Keratinocyte (primary cell): ENCODE measurements at regions not wholly inside any gene's neighbourhood (a gene's known extent, or its start where the extent isn't known, plus 50 kb on each side); places are given as distances from the start of the nearest gene placed in this dataset.

Source experiments
- DNase-seq: peaks from one replicate; pipeline ENCODE4 v3.0.0-alpha.2; 2011; ENCODE audit warnings: low read depth, missing footprints, low spot score
- FAIRE-seq: peaks from 2 replicates; lab custom pipeline; 2011; peaks lifted over from hg19 to GRCh38; lab: Jason Lieb, UNC
- H2AFZ ChIP-seq: 2 replicates; pipeline ENCODE4 v1.6.0; 2012; ENCODE audit warnings: low read length, control low read depth, inconsistent platforms; ENCODE audit not compliant: control insufficient read depth
- H3K27ac ChIP-seq: 2 replicates; pipeline ENCODE4 v1.5.1; 2011; ENCODE audit warnings: low read length; ENCODE audit not compliant: control insufficient read depth, insufficient read depth
- H3K27me3 ChIP-seq: 3 replicates; pipeline ENCODE4 v1.6.0; 2011; ENCODE audit warnings: low read length; ENCODE audit not compliant: control insufficient read depth, insufficient read depth; ENCODE audit errors: extremely low read depth
- H3K36me3 ChIP-seq, 2 experiments: 2 replicates in 1 of 2; 3 replicates in 1 of 2; pipeline ENCODE4 v1.5.1; 2011; ENCODE audit warnings: low read length in 2 of 2, mild to moderate bottlenecking in 1 of 2; ENCODE audit not compliant: control insufficient read depth in 2 of 2, insufficient read depth in 2 of 2; ENCODE audit errors: extremely low read depth in 1 of 2
- H3K4me1 ChIP-seq: 3 replicates; pipeline ENCODE4 v1.5.1; 2011; ENCODE audit warnings: low read length; ENCODE audit not compliant: control insufficient read depth, insufficient read depth; ENCODE audit errors: extremely low read depth
- H3K4me2 ChIP-seq: 3 replicates; pipeline ENCODE4 v1.6.0; 2011; ENCODE audit warnings: low read depth, low read length; ENCODE audit not compliant: control insufficient read depth, insufficient read depth; ENCODE audit errors: extremely low read depth
- H3K4me3 ChIP-seq, 3 experiments: fragments of 200-600 bp in 1 of 3; sonication (generic) in 1 of 3; 2 replicates in 2 of 3; 3 replicates in 1 of 3; pipeline ENCODE4 v1.5.1; 2011 to 2016; ENCODE audit warnings: low read length in 3 of 3, mild to moderate bottlenecking in 3 of 3, control low read depth in 2 of 3, inconsistent platforms in 1 of 3, low read depth in 1 of 3, mixed read lengths in 1 of 3, mixed run types in 1 of 3, moderate library complexity in 1 of 3; ENCODE audit not compliant: control insufficient read depth in 2 of 3, insufficient read depth in 2 of 3; ENCODE audit errors: extremely low read depth in 1 of 3
- H3K79me2 ChIP-seq: 2 replicates; pipeline ENCODE4 v1.6.0; 2012; ENCODE audit warnings: low read length; ENCODE audit not compliant: control insufficient read depth, insufficient read depth
- H3K9ac ChIP-seq: 3 replicates; pipeline ENCODE4 v1.6.0; 2011; ENCODE audit warnings: low read length; ENCODE audit not compliant: control insufficient read depth, insufficient read depth; ENCODE audit errors: extremely low read depth
- H3K9me1 ChIP-seq: 3 replicates; pipeline ENCODE4 v1.6.0; 2011; ENCODE audit warnings: low read length; ENCODE audit not compliant: control insufficient read depth, insufficient read depth; ENCODE audit errors: extremely low read depth
- H3K9me3 ChIP-seq: 2 replicates; pipeline ENCODE4 v1.5.1; 2012; ENCODE audit warnings: low read depth, low read length; ENCODE audit not compliant: control insufficient read depth
- H4K20me1 ChIP-seq: 3 replicates; pipeline ENCODE4 v1.6.0; 2011; ENCODE audit warnings: low read length; ENCODE audit not compliant: control insufficient read depth, insufficient read depth; ENCODE audit errors: extremely low read depth
- EZH2 ChIP-seq: IDR thresholded peaks from one replicate; pipeline ENCODE4 v1.6.1; 2012; ENCODE audit warnings: inconsistent platforms, mild to moderate bottlenecking, low read length, moderate library complexity
- dilution Hi-C: fragments of 300-500 bp; cut with MboI; formaldehyde crosslinking; loops from one replicate; pipeline ENCODE4 v1.7.0; 2020; ENCODE audit warnings: low sequenced_read_pairs; ENCODE audit not compliant: extremely low pct_ligation_motif_present
- TF ChIP-seq, protein P1 (sequence below), 3 experiments: IDR thresholded peaks in 1 of 3; conservative IDR thresholded peaks in 1 of 3; optimal IDR thresholded peaks in 1 of 3; 2 replicates in 2 of 3; 3 replicates in 1 of 3; pipeline versions ENCODE3 to v1.5.1; 2011; ENCODE audit warnings: low read length in 3 of 3, mild to moderate bottlenecking in 3 of 3, moderate library complexity in 2 of 3, control low read depth in 1 of 3, inconsistent platforms in 1 of 3; ENCODE audit not compliant: insufficient read depth in 2 of 3; ENCODE audit errors: extremely low read depth in 1 of 3

DNA sequence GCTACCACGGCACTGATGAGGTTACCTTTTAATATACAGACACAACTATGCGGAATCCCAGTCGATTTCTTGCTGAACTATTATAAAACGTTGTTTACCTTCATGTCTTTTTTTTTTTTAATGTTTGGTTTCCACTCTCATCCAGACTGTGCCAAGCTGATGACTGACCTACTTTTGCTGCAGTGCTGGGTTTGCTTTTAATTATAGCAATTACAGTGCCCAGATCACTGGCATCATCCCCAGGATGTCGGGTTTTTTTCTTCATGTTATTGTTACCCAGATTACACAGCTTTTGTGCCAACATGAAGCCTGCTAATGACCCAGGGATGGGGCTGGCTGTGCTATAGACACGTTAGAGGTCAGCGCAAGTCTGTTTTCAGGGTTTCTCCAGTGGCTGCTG is 294.0 kb upstream of the ATP10A start:
- no peaks in the 10 kb centered on the region for H3K27me3 ChIP-seq
- no peak overlapping the region for H2AFZ ChIP-seq
- no peaks in the 10 kb centered on the region for H3K9me1 ChIP-seq
- DNase-seq, result no peak
- no peaks in the 10 kb centered on the region for H3K36me3 ChIP-seq
- no peaks in the 10 kb centered on the region for H3K79me2 ChIP-seq
- dilution Hi-C loops, result no loop called here
- no peaks in the 10 kb centered on the region for H4K20me1 ChIP-seq
- no peak overlapping the region for H3K4me3 ChIP-seq
- no peak overlapping the region for H3K4me2 ChIP-seq
- H3K9ac ChIP-seq, result no peak overlapping the region
- no peak for TF ChIP-seq EZH2
- TF ChIP-seq, protein P1, sequence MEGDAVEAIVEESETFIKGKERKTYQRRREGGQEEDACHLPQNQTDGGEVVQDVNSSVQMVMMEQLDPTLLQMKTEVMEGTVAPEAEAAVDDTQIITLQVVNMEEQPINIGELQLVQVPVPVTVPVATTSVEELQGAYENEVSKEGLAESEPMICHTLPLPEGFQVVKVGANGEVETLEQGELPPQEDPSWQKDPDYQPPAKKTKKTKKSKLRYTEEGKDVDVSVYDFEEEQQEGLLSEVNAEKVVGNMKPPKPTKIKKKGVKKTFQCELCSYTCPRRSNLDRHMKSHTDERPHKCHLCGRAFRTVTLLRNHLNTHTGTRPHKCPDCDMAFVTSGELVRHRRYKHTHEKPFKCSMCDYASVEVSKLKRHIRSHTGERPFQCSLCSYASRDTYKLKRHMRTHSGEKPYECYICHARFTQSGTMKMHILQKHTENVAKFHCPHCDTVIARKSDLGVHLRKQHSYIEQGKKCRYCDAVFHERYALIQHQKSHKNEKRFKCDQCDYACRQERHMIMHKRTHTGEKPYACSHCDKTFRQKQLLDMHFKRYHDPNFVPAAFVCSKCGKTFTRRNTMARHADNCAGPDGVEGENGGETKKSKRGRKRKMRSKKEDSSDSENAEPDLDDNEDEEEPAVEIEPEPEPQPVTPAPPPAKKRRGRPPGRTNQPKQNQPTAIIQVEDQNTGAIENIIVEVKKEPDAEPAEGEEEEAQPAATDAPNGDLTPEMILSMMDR (optimal IDR thresholded peaks at IDR 0.05 in 1 of 3, IDR thresholded peaks at IDR 0.05 in 1 of 3, conservative IDR thresholded peaks at IDR 0.05 in 1 of 3; ENCODE audit: extremely low read depth in 1 of 3, insufficient read depth in 2 of 3, low read length in 3 of 3), result no peak
- no peak for FAIRE-seq
- peaks cover 4% of the 10 kb centered on the region for H3K9me3 ChIP-seq
- no peaks in the 10 kb centered on the region for H3K4me1 ChIP-seq
- no peak overlapping the region for H3K27ac ChIP-seq

DNA sequence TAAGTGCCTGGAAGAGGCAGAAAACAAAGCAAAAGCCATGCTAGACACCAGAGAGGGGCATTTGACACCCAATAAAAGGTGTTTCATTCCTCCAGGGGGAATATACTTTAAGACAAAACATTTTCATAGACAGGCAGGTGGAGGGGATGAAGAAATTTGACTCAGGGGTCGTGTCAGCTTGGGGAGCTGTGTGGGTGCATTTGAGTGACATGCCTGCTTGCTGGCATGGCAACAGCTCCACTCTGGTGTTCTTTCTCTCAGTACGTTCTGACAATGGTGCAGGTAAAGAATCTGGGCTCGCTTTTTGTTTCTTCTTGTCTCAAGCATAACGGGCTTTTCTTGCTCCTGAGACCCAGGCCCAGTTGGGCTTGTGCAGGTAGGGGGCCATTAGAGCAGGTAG is 292.9 kb upstream of the ATP10A start:
- H3K27ac ChIP-seq, result no peak overlapping the region
- no peak overlapping the region for H3K4me3 ChIP-seq
- no peaks in the 10 kb centered on the region for H3K27me3 ChIP-seq
- no peaks in the 10 kb centered on the region for H3K9me3 ChIP-seq
- no peak overlapping the region for H3K9ac ChIP-seq
- H3K9me1 ChIP-seq, result no peaks in the 10 kb centered on the region
- no peaks in the 10 kb centered on the region for H3K4me1 ChIP-seq
- no peak overlapping the region for H2AFZ ChIP-seq
- no peaks in the 10 kb centered on the region for H3K79me2 ChIP-seq
- no peak for DNase-seq
- no peaks in the 10 kb centered on the region for H4K20me1 ChIP-seq
- TF ChIP-seq, protein P1 (optimal IDR thresholded peaks at IDR 0.05 in 1 of 3, IDR thresholded peaks at IDR 0.05 in 1 of 3, conservative IDR thresholded peaks at IDR 0.05 in 1 of 3; ENCODE audit: extremely low read depth in 1 of 3, insufficient read depth in 2 of 3, low read length in 3 of 3), result no peak
- no peak for TF ChIP-seq EZH2
- H3K36me3 ChIP-seq, result no peaks in the 10 kb centered on the region
- FAIRE-seq, result no peak
- H3K4me2 ChIP-seq, result no peak overlapping the region
- dilution Hi-C loops, result no loop called here
